Mesothelial cell of epicardium (in vitro differentiated cells): ENCODE measurements at regions not wholly inside any gene's neighbourhood (a gene's known extent, or its start where the extent isn't known, plus 50 kb on each side); places are given as distances from the start of the nearest gene placed in this dataset.

Experiments
- DNase-seq, 2 experiments: peaks; one replicate each; pipeline ENCODE4 v3.0.0; 2021; ENCODE audit warnings: low spot score in 2 of 2; ENCODE audit not compliant: unreplicated experiment in 2 of 2
- H3K27ac Mint-ChIP-seq: 2 replicates; pipeline ENCODE4 v1.8.0; 2021; ENCODE audit warnings: mixed read lengths
- H3K27me3 Mint-ChIP-seq: 2 replicates; pipeline ENCODE4 v1.8.0; 2021; ENCODE audit warnings: low read depth, mixed read lengths
- H3K36me3 Mint-ChIP-seq: 2 replicates; pipeline ENCODE4 v1.8.0; 2021; ENCODE audit warnings: mixed read lengths
- H3K4me1 Mint-ChIP-seq: 2 replicates; pipeline ENCODE4 v1.8.0; 2021; ENCODE audit warnings: mixed read lengths
- H3K4me3 Mint-ChIP-seq: 2 replicates; pipeline ENCODE4 v1.8.0; 2021; ENCODE audit warnings: mild to moderate bottlenecking, moderate library complexity, mixed read lengths
- H3K9me3 Mint-ChIP-seq: 2 replicates; pipeline ENCODE4 v1.8.0; 2021; ENCODE audit warnings: mixed read lengths
- TF ChIP-seq, protein P1 (sequence below): fragments of 200-600 bp; sonication (generic); IDR thresholded peaks from one replicate; pipeline ENCODE4 v1.5.0; 2021; ENCODE audit warnings: antibody characterized with exemption; ENCODE audit not compliant: unreplicated experiment

- H3K27me3 Mint-ChIP-seq: peaks cover 27% of the 10 kb centered on the region
- DNase-seq: no peak
- H3K27ac Mint-ChIP-seq: no peak overlapping the region
- H3K36me3 Mint-ChIP-seq: no peaks in the 10 kb centered on the region
- H3K9me3 Mint-ChIP-seq: no peaks in the 10 kb centered on the region
- H3K4me3 Mint-ChIP-seq: no peak overlapping the region
- TF ChIP-seq, protein P1, sequence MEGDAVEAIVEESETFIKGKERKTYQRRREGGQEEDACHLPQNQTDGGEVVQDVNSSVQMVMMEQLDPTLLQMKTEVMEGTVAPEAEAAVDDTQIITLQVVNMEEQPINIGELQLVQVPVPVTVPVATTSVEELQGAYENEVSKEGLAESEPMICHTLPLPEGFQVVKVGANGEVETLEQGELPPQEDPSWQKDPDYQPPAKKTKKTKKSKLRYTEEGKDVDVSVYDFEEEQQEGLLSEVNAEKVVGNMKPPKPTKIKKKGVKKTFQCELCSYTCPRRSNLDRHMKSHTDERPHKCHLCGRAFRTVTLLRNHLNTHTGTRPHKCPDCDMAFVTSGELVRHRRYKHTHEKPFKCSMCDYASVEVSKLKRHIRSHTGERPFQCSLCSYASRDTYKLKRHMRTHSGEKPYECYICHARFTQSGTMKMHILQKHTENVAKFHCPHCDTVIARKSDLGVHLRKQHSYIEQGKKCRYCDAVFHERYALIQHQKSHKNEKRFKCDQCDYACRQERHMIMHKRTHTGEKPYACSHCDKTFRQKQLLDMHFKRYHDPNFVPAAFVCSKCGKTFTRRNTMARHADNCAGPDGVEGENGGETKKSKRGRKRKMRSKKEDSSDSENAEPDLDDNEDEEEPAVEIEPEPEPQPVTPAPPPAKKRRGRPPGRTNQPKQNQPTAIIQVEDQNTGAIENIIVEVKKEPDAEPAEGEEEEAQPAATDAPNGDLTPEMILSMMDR: no peak
- no peaks in the 10 kb centered on the region for H3K4me1 Mint-ChIP-seq
Observed at GRCh38 chr14:22081337-22081736, 407.7 kb upstream of the OR4E1 start.

DNA sequence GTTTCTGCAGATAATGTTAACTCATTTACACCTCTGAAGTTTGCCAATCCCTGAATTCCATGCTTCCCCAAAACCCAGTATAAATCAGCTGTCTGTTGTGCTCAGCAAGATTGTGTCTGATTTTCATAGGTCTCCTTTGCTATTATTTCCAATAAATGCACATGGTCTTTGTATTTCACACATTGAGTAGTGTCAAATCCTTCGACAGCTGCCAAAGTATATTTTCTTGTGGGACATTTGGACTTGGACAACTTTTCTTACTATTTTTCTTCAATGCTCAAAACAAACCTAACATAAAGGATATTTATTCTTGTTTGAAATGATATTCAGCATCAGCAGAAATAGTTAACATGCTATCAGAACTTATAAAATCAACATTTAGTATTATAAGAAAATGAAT is 406.1 kb upstream of the OR4E1 start:
- no peak overlapping the region for H3K27ac Mint-ChIP-seq
- no peak overlapping the region for H3K4me3 Mint-ChIP-seq
- peaks cover 27% of the 10 kb centered on the region for H3K27me3 Mint-ChIP-seq
- no peaks in the 10 kb centered on the region for H3K4me1 Mint-ChIP-seq
- no peaks in the 10 kb centered on the region for H3K9me3 Mint-ChIP-seq
- H3K36me3 Mint-ChIP-seq: no peaks in the 10 kb centered on the region
- TF ChIP-seq, protein P1: no peak
- DNase-seq: no peak

GRCh38 chr14:22073801-22074200 is 400.2 kb upstream of the OR4E1 start:
- Mint-ChIP-seq H3K36me3 (no peaks in the 10 kb centered on the region), H3K4me1 (peaks cover 6% of the 10 kb centered on the region), H3K4me3 (no peak overlapping the region), H3K27me3 (peaks cover 40% of the 10 kb centered on the region), H3K27ac (no peak overlapping the region), H3K9me3 (peaks cover 10% of the 10 kb centered on the region)
- DNase-seq: no peak
- TF ChIP-seq, protein P1: no peak

GRCh38 chr14:22071006-22071405 is 397.4 kb upstream of the OR4E1 start:
- peaks cover 58% of the 10 kb centered on the region for H3K27me3 Mint-ChIP-seq
- peaks cover 6% of the 10 kb centered on the region for H3K4me1 Mint-ChIP-seq
- TF ChIP-seq, protein P1: no peak
- H3K36me3 Mint-ChIP-seq: no peaks in the 10 kb centered on the region
- no peak overlapping the region for H3K4me3 Mint-ChIP-seq
- no peak for DNase-seq
- H3K9me3 Mint-ChIP-seq: peaks cover 10% of the 10 kb centered on the region
- no peak overlapping the region for H3K27ac Mint-ChIP-seq

GRCh38 chr14:22070119-22070982 is 396.7 kb upstream of the OR4E1 start:
- Mint-ChIP-seq H3K9me3 (peaks cover 10% of the 10 kb centered on the region), H3K4me1 (peaks cover 6% of the 10 kb centered on the region), H3K27me3 (peaks cover 64% of the 10 kb centered on the region), H3K4me3 (no peak overlapping the region), H3K27ac (no peak overlapping the region), H3K36me3 (no peaks in the 10 kb centered on the region)
- DNase-seq: no peak
- TF ChIP-seq, protein P1: no peak
